Left lung (tissue), 4 donors: ENCODE measurements at regions not wholly inside any gene's neighbourhood (a gene's known extent, or its start where the extent isn't known, plus 50 kb on each side); places are given as distances from the start of the nearest gene placed in this dataset.

ENCODE experiments used
- ATAC-seq: fragments of 200-7000 bp; cut with Tn5 transposase; one replicate; pipeline ENCODE4 v1.9.1; 2020; ENCODE audit warnings: moderate library complexity
- DNase-seq, 4 donors: peaks; one replicate each; pipeline ENCODE4 v3.0.0-alpha.2; 2013 to 2020
- H3K27ac ChIP-seq, 2 donors: fragments of 200-600 bp; sonication (generic) in 1 of 2; one replicate each; pipeline versions ENCODE4 v1.5.0 to v1.8.0; 2020 to 2021
- H3K27me3 ChIP-seq, 2 donors: fragments of 200-600 bp; sonication (generic) in 1 of 2; one replicate each; pipeline versions ENCODE4 v1.5.0 to v1.8.0; 2020 to 2021
- H3K36me3 ChIP-seq, 2 donors: fragments of 200-600 bp; sonication (generic) in 1 of 2; one replicate each; pipeline versions ENCODE4 v1.5.0 to v1.8.0; 2020 to 2021
- H3K4me1 ChIP-seq, 2 donors: fragments of 200-600 bp; one replicate each; pipeline ENCODE4 v1.8.0; 2021
- H3K4me3 ChIP-seq, 2 donors: fragments of 200-600 bp; sonication (generic) in 1 of 2; one replicate each; pipeline versions ENCODE4 v1.5.0 to v1.8.0; 2020 to 2021; ENCODE audit warnings: mild to moderate bottlenecking in 1 of 2
- H3K9me3 ChIP-seq, 2 donors: fragments of 200-600 bp; sonication (generic) in 1 of 2; one replicate each; pipeline versions ENCODE4 v1.5.0 to v1.8.0; 2020 to 2021
- CTCF ChIP-seq, 2 donors: fragments of 200-600 bp; sonication (generic) in 1 of 2; IDR thresholded peaks; one replicate each; pipeline versions ENCODE4 v1.5.0 to v1.8.0; 2021; ENCODE audit warnings: antibody characterized with exemption in 2 of 2
- intact Hi-C, 2 donors: fragments of 100-400 bp; cut with DNase I; formaldehyde crosslinking; loops; one replicate each; pipeline versions ENCODE4 v1.11.2 to v1.14.2; 2022
- donor health status: DM: no; HTN: yes; CAD: no.
- donor health status: DM: no; HTN: no; CAD: no.

GRCh38 chr10:128741180-128741579, 615.0 kb upstream of the MKI67 start:
- no peak overlapping the region for H3K4me3 ChIP-seq
- H3K36me3 ChIP-seq = no peaks in the 10 kb centered on the region
- no peak for ATAC-seq
- no peak for TF ChIP-seq CTCF (IDR thresholded peaks at IDR 0.05)
- no peak overlapping the region for H3K27ac ChIP-seq
- peaks cover 0 to 36% of the 10 kb centered on the region in 2 donors for H3K27me3 ChIP-seq
- no peak for DNase-seq
- intact Hi-C loops = no loop called here
- H3K4me1 ChIP-seq = no peaks in the 10 kb centered on the region
- no peaks in the 10 kb centered on the region for H3K9me3 ChIP-seq

- Histone ChIP-seq H3K4me3 (no peak overlapping the region), H3K27ac (no peak overlapping the region), H3K4me1 (no peaks in the 10 kb centered on the region), H3K27me3 (peaks cover 0 to 38% of the 10 kb centered on the region in 2 donors), H3K9me3 (no peaks in the 10 kb centered on the region), H3K36me3 (no peaks in the 10 kb centered on the region)
- DNase-seq = no peak
- no peak for TF ChIP-seq CTCF (IDR thresholded peaks at IDR 0.05)
- ATAC-seq = no peak
- intact Hi-C loops = no loop called here
Observed at GRCh38 chr10:128741680-128742079, 615.5 kb upstream of the MKI67 start.

GRCh38 chr10:128744092-128744491, 617.9 kb upstream of the MKI67 start:
- no peak overlapping the region for H3K4me3 ChIP-seq
- no peaks in the 10 kb centered on the region for H3K9me3 ChIP-seq
- ATAC-seq (no peak), DNase-seq (no peak)
- H3K27me3 ChIP-seq = peaks cover 0 to 51% of the 10 kb centered on the region in 2 donors
- H3K36me3 ChIP-seq = no peaks in the 10 kb centered on the region
- H3K27ac ChIP-seq = no peak overlapping the region
- no peaks in the 10 kb centered on the region for H3K4me1 ChIP-seq
- TF ChIP-seq CTCF (IDR thresholded peaks at IDR 0.05) = no peak
- intact Hi-C loops = no loop called here

- Histone ChIP-seq H3K27me3 (peaks cover 0 to 52% of the 10 kb centered on the region in 2 donors), H3K27ac (no peak overlapping the region), H3K36me3 (no peaks in the 10 kb centered on the region), H3K4me3 (no peak overlapping the region), H3K9me3 (no peaks in the 10 kb centered on the region), H3K4me1 (no peaks in the 10 kb centered on the region)
- intact Hi-C loops = no loop called here
- no peak for TF ChIP-seq CTCF (IDR thresholded peaks at IDR 0.05)
- ATAC-seq (no peak), DNase-seq (no peak)
Observed at GRCh38 chr10:128744811-128745305, 618.6 kb upstream of the MKI67 start.

DNA sequence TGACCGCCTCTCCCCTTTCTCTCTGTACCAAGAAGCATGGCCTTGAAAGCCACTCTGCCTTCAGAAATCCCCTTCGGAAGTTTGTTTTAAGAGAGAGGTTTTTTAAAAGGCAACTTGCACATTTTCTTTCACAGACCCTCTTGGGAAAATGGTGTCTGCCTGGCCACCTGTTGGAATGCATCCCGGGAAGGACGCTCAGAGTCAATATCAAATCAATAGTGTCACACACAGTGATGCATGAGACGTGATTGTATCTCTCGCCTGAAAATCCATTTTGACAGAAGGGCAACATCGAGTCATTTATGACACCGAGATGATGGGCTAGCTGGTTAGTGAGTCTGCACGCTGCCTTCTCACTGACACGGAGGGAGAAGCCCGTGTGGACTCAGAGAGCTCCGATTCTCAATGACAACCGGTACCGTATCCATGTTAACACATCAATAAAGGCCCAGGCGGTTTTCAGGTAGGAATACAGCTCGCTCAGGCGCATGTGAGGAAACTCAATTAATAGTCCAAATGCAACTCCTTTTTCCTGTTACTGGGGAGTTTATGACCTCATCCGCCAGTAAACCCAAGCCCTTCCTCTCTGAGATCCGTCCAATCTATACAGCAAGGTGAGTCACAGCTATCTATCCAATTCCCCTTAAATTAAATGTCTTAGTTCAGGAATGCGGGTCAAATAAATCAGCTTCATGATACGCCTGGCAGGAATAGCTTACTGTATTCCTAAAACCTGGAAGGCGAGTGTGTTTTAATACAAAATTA, 621.5 kb upstream of the MKI67 start:
- peaks cover 0 to 2% of the 10 kb centered on the region in 2 donors for H3K9me3 ChIP-seq
- DNase-seq (no peak), ATAC-seq (no peak)
- no peak for TF ChIP-seq CTCF (IDR thresholded peaks at IDR 0.05)
- intact Hi-C loops = no loop called here
- H3K27ac ChIP-seq = no peak overlapping the region
- peaks cover 0 to 37% of the 10 kb centered on the region in 2 donors for H3K27me3 ChIP-seq
- no peaks in the 10 kb centered on the region for H3K36me3 ChIP-seq
- no peak overlapping the region for H3K4me3 ChIP-seq
- no peaks in the 10 kb centered on the region for H3K4me1 ChIP-seq
